ENCODE measurements at regions not wholly inside any gene's neighbourhood (a gene's known extent, or its start where the extent isn't known, plus 50 kb on each side); places are given as distances from the start of the nearest gene placed in this dataset.

GRCh38 chr2:163541943-163542342 lies 193.9 kb downstream of the FIGN start:
- DNase-seq (no peak), ATAC-seq (no peak)
- WGBS (ENCODE audit: insufficient coverage, low coverage, low lambda C conversion rate, missing lambda C conversion rate) = 86% methylated on average over 2 of the region's 2 CpGs
- Histone ChIP-seq H3K27ac (no peak overlapping the region), H3K4me1 (no peaks in the 10 kb centered on the region), H3K27me3 (no peaks in the 10 kb centered on the region), H3K4me3 (no peak overlapping the region), H3K9me3 (no peaks in the 10 kb centered on the region), H3K36me3 (no peaks in the 10 kb centered on the region)
- intact Hi-C loops (cut with DNase I) = no loop called here
- TF ChIP-seq, protein P1, sequence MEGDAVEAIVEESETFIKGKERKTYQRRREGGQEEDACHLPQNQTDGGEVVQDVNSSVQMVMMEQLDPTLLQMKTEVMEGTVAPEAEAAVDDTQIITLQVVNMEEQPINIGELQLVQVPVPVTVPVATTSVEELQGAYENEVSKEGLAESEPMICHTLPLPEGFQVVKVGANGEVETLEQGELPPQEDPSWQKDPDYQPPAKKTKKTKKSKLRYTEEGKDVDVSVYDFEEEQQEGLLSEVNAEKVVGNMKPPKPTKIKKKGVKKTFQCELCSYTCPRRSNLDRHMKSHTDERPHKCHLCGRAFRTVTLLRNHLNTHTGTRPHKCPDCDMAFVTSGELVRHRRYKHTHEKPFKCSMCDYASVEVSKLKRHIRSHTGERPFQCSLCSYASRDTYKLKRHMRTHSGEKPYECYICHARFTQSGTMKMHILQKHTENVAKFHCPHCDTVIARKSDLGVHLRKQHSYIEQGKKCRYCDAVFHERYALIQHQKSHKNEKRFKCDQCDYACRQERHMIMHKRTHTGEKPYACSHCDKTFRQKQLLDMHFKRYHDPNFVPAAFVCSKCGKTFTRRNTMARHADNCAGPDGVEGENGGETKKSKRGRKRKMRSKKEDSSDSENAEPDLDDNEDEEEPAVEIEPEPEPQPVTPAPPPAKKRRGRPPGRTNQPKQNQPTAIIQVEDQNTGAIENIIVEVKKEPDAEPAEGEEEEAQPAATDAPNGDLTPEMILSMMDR (IDR thresholded peaks at IDR 0.05) = no peak
- TF ChIP-seq POLR2A (IDR thresholded peaks at IDR 0.05) = no peak

DNA sequence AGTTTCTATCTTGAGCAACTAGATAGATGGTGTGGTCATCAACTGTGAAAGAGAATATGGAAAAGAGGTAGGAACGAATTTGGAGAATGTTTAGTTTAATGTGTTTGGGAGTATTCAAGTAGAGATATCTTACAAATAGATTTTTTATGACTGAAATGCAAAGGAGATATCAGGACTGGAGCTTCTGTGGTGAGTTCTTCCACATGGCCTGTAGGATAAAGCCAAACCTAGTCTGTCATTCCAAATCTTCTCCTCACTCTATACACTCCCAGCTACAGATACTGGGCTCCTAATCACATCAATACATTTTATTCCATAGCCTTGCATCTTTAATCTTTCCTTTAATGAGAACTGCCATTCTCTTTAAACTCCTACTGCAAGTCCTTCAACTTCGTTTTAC lies 194.3 kb downstream of the FIGN start:
- 50% methylated on average over 2 of the region's 2 CpGs for WGBS (ENCODE audit: insufficient coverage, low coverage, low lambda C conversion rate, missing lambda C conversion rate)
- no peaks in the 10 kb centered on the region for H3K9me3 ChIP-seq
- TF ChIP-seq, protein P1 (IDR thresholded peaks at IDR 0.05) = no peak
- no peak for TF ChIP-seq POLR2A (IDR thresholded peaks at IDR 0.05)
- H3K4me1 ChIP-seq = no peaks in the 10 kb centered on the region
- intact Hi-C loops (cut with DNase I) = no loop called here
- no peaks in the 10 kb centered on the region for H3K27me3 ChIP-seq
- H3K4me3 ChIP-seq = no peak overlapping the region
- no peaks in the 10 kb centered on the region for H3K36me3 ChIP-seq
- no peak for ATAC-seq
- no peak for DNase-seq
- H3K27ac ChIP-seq = no peak overlapping the region

DNA sequence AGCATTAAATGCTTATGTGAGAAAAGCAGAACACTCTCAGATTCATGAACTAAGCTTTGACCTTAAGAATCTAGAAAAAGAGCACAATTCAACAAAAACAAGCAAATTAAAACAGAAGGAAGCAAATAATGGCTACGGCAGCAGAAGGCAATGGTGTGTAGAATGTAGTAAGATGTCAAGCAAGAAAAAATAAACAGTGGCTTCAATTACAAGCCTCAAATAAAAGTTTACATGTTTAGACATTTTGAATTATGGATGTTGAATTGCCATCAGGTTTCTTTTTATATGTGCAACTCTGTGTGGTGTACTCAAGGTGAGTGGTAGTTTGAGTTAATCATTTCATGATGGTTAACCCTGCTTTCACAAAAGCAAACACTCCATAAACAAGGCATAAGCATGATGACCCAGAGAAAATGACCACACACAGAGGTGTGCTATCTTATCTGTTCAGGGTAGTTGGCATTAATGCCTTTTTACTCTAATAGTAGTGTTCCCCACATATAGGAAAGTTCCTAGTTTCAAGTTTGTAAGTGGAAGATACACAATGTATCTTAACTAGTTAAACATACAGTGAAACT lies 207.1 kb downstream of the FIGN start:
- no peaks in the 10 kb centered on the region for H3K27me3 ChIP-seq
- H3K36me3 ChIP-seq = no peaks in the 10 kb centered on the region
- DNase-seq (no peak), ATAC-seq (peak; percentile 37 to 98 (median 70))
- peaks cover 0 to under 1% (median 0%) of the 10 kb centered on the region in 4 donors for H3K9me3 ChIP-seq
- intact Hi-C loops (cut with DNase I) = no loop called here
- WGBS (ENCODE audit: insufficient coverage, low coverage, low lambda C conversion rate, missing lambda C conversion rate) = 38% methylated on average over 1 of the region's 1 CpG
- no peak overlapping the region for H3K27ac ChIP-seq
- no peak overlapping the region for H3K4me3 ChIP-seq
- peaks cover 0 to 5% (median 0%) of the 10 kb centered on the region in 4 donors for H3K4me1 ChIP-seq
- TF ChIP-seq, protein P1 (IDR thresholded peaks at IDR 0.05) = no peak
- no peak for TF ChIP-seq POLR2A (IDR thresholded peaks at IDR 0.05)

GRCh38 chr2:163527381-163527780 lies 208.4 kb downstream of the FIGN start:
- H3K36me3 ChIP-seq = no peaks in the 10 kb centered on the region
- intact Hi-C loops (cut with DNase I) = no loop called here
- no peaks in the 10 kb centered on the region for H3K27me3 ChIP-seq
- H3K9me3 ChIP-seq = peaks cover 0 to 5% (median 0%) of the 10 kb centered on the region in 4 donors
- H3K4me3 ChIP-seq = no peak overlapping the region
- ATAC-seq (no peak), DNase-seq (no peak)
- TF ChIP-seq, protein P1 (IDR thresholded peaks at IDR 0.05) = no peak
- TF ChIP-seq POLR2A (IDR thresholded peaks at IDR 0.05) = no peak
- no peak overlapping the region for H3K27ac ChIP-seq
- peaks cover 0 to 5% (median 0%) of the 10 kb centered on the region in 4 donors for H3K4me1 ChIP-seq

- DNase-seq (no peak), ATAC-seq (peak in 2 of 4 donors; percentile 23 to 30)
- intact Hi-C loops (cut with DNase I) = no loop called here
- TF ChIP-seq POLR2A (IDR thresholded peaks at IDR 0.05) = no peak
- TF ChIP-seq, protein P1 (IDR thresholded peaks at IDR 0.05) = no peak
- Histone ChIP-seq H3K9me3 (peaks cover 0 to 5% (median 0%) of the 10 kb centered on the region in 4 donors), H3K27ac (no peak overlapping the region), H3K4me3 (no peak overlapping the region), H3K36me3 (no peaks in the 10 kb centered on the region), H3K27me3 (no peaks in the 10 kb centered on the region), H3K4me1 (no peaks in the 10 kb centered on the region)
- 59% methylated on average over 2 of the region's 2 CpGs for WGBS (ENCODE audit: insufficient coverage, low coverage, low lambda C conversion rate, missing lambda C conversion rate)
Observed at GRCh38 chr2:163518762-163519161, 217.0 kb downstream of the FIGN start.
